GM10248 (cell line): ENCODE measurements at regions not wholly inside any gene's neighbourhood (a gene's known extent, or its start where the extent isn't known, plus 50 kb on each side); places are given as distances from the start of the nearest gene placed in this dataset.

Experiments used
- CTCF ChIA-PET: fragments of 300-600 bp; sonication (Branson Sonifier 250); formaldehyde crosslinking; extraction: SDS; loops from one replicate; lab custom pipeline; 2021; ENCODE audit warnings: antibody characterized with exemption; lab: Yijun Ruan, JAX
- POLR2A ChIA-PET: fragments of 350-650 bp; sonication (Branson Sonifier 250); formaldehyde crosslinking; extraction: SDS; loops from one replicate; lab custom pipeline; 2020; ENCODE audit warnings: antibody characterized with exemption; lab: Yijun Ruan, JAX
- DNase-seq: peaks from one replicate; pipeline ENCODE4 v3.0.0; 2012; ENCODE audit errors: extremely low spot score
- TF ChIP-seq, protein P1 (sequence below): IDR thresholded peaks from 2 replicates; pipeline ENCODE4 v1.5.1; 2012; ENCODE audit warnings: mild to moderate bottlenecking, low read depth; ENCODE audit errors: extremely low read depth, missing control alignments, control extremely low read depth

DNA sequence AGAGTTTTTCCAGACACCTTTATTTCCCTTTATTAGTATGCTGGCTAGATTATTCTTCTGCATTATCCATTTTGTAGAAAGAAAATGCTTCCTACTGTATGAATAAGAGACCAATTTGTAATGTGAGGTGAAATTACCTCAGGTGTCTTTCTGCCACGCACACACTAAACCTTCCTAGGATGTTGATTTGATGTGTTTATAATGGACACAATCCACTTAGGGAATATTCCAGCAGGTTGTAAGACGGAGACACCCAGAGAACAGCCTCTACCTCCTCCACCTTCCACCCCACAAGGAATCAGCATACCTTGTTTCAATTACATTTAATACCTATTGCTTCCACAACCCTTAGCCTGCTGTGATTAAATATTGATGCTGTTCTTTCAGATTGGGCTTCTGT, 379.1 kb upstream of the KIRREL3 start:
- TF ChIP-seq, protein P1, sequence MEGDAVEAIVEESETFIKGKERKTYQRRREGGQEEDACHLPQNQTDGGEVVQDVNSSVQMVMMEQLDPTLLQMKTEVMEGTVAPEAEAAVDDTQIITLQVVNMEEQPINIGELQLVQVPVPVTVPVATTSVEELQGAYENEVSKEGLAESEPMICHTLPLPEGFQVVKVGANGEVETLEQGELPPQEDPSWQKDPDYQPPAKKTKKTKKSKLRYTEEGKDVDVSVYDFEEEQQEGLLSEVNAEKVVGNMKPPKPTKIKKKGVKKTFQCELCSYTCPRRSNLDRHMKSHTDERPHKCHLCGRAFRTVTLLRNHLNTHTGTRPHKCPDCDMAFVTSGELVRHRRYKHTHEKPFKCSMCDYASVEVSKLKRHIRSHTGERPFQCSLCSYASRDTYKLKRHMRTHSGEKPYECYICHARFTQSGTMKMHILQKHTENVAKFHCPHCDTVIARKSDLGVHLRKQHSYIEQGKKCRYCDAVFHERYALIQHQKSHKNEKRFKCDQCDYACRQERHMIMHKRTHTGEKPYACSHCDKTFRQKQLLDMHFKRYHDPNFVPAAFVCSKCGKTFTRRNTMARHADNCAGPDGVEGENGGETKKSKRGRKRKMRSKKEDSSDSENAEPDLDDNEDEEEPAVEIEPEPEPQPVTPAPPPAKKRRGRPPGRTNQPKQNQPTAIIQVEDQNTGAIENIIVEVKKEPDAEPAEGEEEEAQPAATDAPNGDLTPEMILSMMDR, result no peak
- DNase-seq, result no peak
- ChIA-PET CTCF (no interaction called here), POLR2A (no interaction called here)

DNA sequence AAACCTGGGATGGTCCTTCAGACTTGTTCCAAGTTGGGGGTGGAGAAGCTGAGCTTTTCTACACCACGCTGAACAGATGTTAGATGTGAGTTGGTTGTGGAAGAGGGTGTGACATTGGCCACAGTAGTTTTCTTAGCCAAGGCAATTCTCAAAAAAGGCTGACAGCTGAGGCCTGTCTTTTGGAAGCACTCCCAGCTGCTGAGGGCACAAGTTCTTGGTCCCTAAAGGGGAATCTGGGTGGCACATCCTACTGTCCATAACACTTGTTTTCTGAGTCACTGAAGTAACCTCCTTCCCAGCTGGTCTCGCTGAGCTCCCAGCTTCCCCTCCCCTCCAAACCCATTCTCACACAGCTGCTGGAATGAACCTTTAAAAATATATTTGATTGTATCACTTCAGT, 375.7 kb upstream of the KIRREL3 start:
- ChIA-PET POLR2A (no interaction called here), CTCF (interaction anchor here (1.0 kb wide), 1 partner anchor 10 kb away, joined by 3 read pairs; no protein-coding TSS in a partner anchor)
- TF ChIP-seq, protein P1, result no peak
- DNase-seq, result no peak

DNA sequence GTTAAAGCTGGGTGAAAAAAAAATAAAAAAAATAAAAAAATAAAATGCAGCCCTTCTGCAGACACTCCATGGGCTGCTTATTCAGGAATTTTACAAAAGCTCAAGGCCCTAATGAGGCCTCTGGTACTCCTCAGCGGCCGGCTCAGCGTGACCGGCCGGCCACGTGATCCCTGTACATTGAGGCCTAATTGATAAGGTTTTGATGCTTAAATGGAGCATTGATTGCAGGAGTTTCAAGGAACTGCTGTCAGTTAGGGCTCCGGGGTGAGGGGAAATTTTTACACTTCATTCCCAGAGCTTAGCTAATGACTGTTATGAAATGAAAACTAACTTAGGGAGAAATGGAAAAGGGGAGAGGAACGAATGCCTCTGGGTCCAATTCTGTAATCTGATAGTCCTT, 368.8 kb upstream of the KIRREL3 start:
- ChIA-PET POLR2A (no interaction called here), CTCF (interaction anchor here (0.6 to 1.2 kb wide), 2 partner anchors 24 to 262 kb away, joined by 3 read pairs; no protein-coding TSS in a partner anchor)
- TF ChIP-seq, protein P1, result no peak
- no peak for DNase-seq

DNA sequence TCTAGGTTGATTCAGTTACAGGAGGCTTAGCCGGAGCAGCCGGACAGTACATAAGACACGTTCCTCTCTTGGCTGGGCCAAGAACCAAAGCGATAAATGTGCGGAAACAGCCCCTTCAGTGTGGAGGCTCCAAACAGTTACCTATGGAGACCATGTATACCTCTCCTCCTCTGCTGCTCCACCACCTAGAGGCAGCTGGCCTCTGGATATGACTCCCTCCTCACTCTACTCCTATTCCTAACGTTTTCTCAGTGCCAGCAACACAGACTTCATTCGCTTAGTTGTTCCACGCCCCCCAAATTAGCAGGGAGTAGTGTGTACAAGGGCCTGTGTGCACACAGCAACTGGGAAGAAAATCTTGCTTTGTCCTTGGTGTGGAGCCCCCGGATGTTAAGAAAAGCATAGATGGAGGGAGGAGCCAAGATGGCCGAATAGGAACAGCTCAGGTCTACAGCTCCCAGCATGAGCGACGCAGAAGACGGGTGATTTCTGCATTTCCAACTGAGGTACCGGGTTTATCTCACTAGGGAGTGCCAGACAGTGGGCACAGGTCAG, 362.3 kb upstream of the KIRREL3 start:
- ChIA-PET CTCF (no interaction called here), POLR2A (no interaction called here)
- no peak for DNase-seq
- TF ChIP-seq, protein P1, result no peak

DNA sequence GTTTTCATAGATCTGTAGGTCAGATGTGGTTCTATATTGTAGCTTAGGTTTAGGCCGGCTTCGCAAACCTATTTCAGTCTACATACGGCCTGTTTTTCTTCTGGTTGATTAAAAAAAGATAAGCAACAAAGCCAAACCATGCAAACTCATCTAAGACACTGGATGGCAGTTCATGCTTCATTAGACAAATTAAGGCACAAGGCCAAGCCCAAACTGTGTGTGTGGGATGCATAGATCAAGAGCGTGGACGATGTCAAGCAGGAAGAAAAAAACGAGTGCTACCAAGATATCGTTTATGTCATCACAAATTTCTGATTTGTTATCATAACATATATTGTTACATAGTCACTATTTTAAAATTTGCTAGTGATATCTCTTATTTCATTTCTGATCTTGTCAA, 357.6 kb upstream of the KIRREL3 start:
- DNase-seq, result no peak
- TF ChIP-seq, protein P1, result no peak
- ChIA-PET CTCF (no interaction called here), POLR2A (no interaction called here)

DNA sequence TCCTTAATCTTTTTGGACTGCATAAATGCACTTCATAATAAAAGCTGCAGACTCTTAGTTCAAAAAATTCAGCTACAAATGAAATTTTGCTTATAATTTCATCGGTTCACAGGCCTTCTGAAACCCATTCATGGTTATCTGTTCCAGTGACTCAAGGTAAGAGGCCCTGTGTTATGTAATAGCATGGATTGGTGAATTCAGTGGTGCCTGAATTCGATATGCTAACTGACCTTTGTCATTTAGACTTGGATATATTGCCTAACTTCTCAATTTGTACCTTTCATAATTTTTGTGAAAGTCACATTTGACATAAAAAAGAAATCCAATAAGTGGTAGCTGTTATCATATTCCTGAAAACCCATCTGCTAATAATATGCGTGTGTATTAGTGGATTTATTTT, 349.9 kb upstream of the KIRREL3 start:
- CTCF ChIA-PET, result interaction anchor here (0.7 to 1.3 kb wide), 2 partner anchors 12 to 634 kb away, joined by 3 read pairs; no protein-coding TSS in a partner anchor
- DNase-seq, result no peak
- POLR2A ChIA-PET, result no interaction called here
- TF ChIP-seq, protein P1, result no peak
